ENCODE measurements at regions not wholly inside any gene's neighbourhood (a gene's known extent, or its start where the extent isn't known, plus 50 kb on each side); places are given as distances from the start of the nearest gene placed in this dataset.

GRCh38 chr5:156253130-156253529 is 73.8 kb upstream of the SGCD start:
- Histone ChIP-seq H2AFZ (ENCODE audit: low read depth, low read length, severe bottlenecking) (no peak overlapping the region), H3K27ac (ENCODE audit: low read depth, low read length) (no peak overlapping the region), H3K4me2 (ENCODE audit: low read depth, low read length, poor library complexity, severe bottlenecking) (no peak overlapping the region), H4K20me1 (ENCODE audit: low read depth, low read length) (no peaks in the 10 kb centered on the region), H3K9me2 (replicated peaks; ENCODE audit: insufficient read depth, low read length) (no peaks in the 10 kb centered on the region), H3K9ac (ENCODE audit: low read length) (no peak overlapping the region), H3F3A (ENCODE audit: insufficient read depth) (no peaks in the 10 kb centered on the region), H3K4me3 (ENCODE audit: insufficient read depth, low read length, poor library complexity, severe bottlenecking) (no peak overlapping the region), H3K36me3 (ENCODE audit: low read length) (no peaks in the 10 kb centered on the region), H3K9me3 (ENCODE audit: insufficient read depth, low read length) (no peaks in the 10 kb centered on the region), H3K79me2 (ENCODE audit: insufficient read depth, low read length) (no peaks in the 10 kb centered on the region), H3K27me3 (ENCODE audit: low read length) (no peaks in the 10 kb centered on the region)
- TF ChIP-seq EZH2phosphoT487 (conservative IDR thresholded peaks at IDR 0.05; ENCODE audit: low read length) (no peak), CTCF (IDR thresholded peaks at IDR 0.05; ENCODE audit: insufficient read depth, low read length, poor library complexity, severe bottlenecking) (no peak)

GRCh38 chr5:156254196-156254595 is 72.8 kb upstream of the SGCD start:
- no peak overlapping the region for H2AFZ ChIP-seq (ENCODE audit: low read depth, low read length, severe bottlenecking)
- H3F3A ChIP-seq (ENCODE audit: insufficient read depth) = no peaks in the 10 kb centered on the region
- no peak for TF ChIP-seq CTCF (IDR thresholded peaks at IDR 0.05; ENCODE audit: insufficient read depth, low read length, poor library complexity, severe bottlenecking)
- TF ChIP-seq EZH2phosphoT487 (conservative IDR thresholded peaks at IDR 0.05; ENCODE audit: low read length) = no peak
- no peak overlapping the region for H3K4me2 ChIP-seq (ENCODE audit: low read depth, low read length, poor library complexity, severe bottlenecking)
- H3K9ac ChIP-seq (ENCODE audit: low read length) = no peak overlapping the region
- H3K9me3 ChIP-seq (ENCODE audit: insufficient read depth, low read length) = no peaks in the 10 kb centered on the region
- H3K79me2 ChIP-seq (ENCODE audit: insufficient read depth, low read length) = no peaks in the 10 kb centered on the region
- H3K4me3 ChIP-seq (ENCODE audit: insufficient read depth, low read length, poor library complexity, severe bottlenecking) = no peak overlapping the region
- no peaks in the 10 kb centered on the region for H3K27me3 ChIP-seq (ENCODE audit: low read length)
- H4K20me1 ChIP-seq (ENCODE audit: low read depth, low read length) = no peaks in the 10 kb centered on the region
- H3K36me3 ChIP-seq (ENCODE audit: low read length) = no peaks in the 10 kb centered on the region
- no peak overlapping the region for H3K27ac ChIP-seq (ENCODE audit: low read depth, low read length)
- H3K9me2 ChIP-seq (replicated peaks; ENCODE audit: insufficient read depth, low read length) = no peaks in the 10 kb centered on the region

- H4K20me1 ChIP-seq (ENCODE audit: low read depth, low read length) = no peaks in the 10 kb centered on the region
- TF ChIP-seq CTCF (IDR thresholded peaks at IDR 0.05; ENCODE audit: insufficient read depth, low read length, poor library complexity, severe bottlenecking) (no peak), EZH2phosphoT487 (conservative IDR thresholded peaks at IDR 0.05; ENCODE audit: low read length) (no peak)
- H3K9me2 ChIP-seq (replicated peaks; ENCODE audit: insufficient read depth, low read length) = no peaks in the 10 kb centered on the region
- H3K9me3 ChIP-seq (ENCODE audit: insufficient read depth, low read length) = no peaks in the 10 kb centered on the region
- H3K27me3 ChIP-seq (ENCODE audit: low read length) = no peaks in the 10 kb centered on the region
- H3F3A ChIP-seq (ENCODE audit: insufficient read depth) = no peaks in the 10 kb centered on the region
- no peak overlapping the region for H2AFZ ChIP-seq (ENCODE audit: low read depth, low read length, severe bottlenecking)
- no peak overlapping the region for H3K27ac ChIP-seq (ENCODE audit: low read depth, low read length)
- H3K4me2 ChIP-seq (ENCODE audit: low read depth, low read length, poor library complexity, severe bottlenecking) = no peak overlapping the region
- no peak overlapping the region for H3K9ac ChIP-seq (ENCODE audit: low read length)
- H3K36me3 ChIP-seq (ENCODE audit: low read length) = no peaks in the 10 kb centered on the region
- H3K79me2 ChIP-seq (ENCODE audit: insufficient read depth, low read length) = no peaks in the 10 kb centered on the region
- H3K4me3 ChIP-seq (ENCODE audit: insufficient read depth, low read length, poor library complexity, severe bottlenecking) = no peak overlapping the region
Observed at GRCh38 chr5:156256642-156257041, 70.3 kb upstream of the SGCD start.

GRCh38 chr5:156258934-156259333 is 68.0 kb upstream of the SGCD start:
- no peaks in the 10 kb centered on the region for H3K36me3 ChIP-seq (ENCODE audit: low read length)
- H4K20me1 ChIP-seq (ENCODE audit: low read depth, low read length) = no peaks in the 10 kb centered on the region
- H3K79me2 ChIP-seq (ENCODE audit: insufficient read depth, low read length) = no peaks in the 10 kb centered on the region
- TF ChIP-seq CTCF (IDR thresholded peaks at IDR 0.05; ENCODE audit: insufficient read depth, low read length, poor library complexity, severe bottlenecking) (no peak), EZH2phosphoT487 (conservative IDR thresholded peaks at IDR 0.05; ENCODE audit: low read length) (no peak)
- no peak overlapping the region for H3K27ac ChIP-seq (ENCODE audit: low read depth, low read length)
- H3K9me2 ChIP-seq (replicated peaks; ENCODE audit: insufficient read depth, low read length) = no peaks in the 10 kb centered on the region
- H3K9me3 ChIP-seq (ENCODE audit: insufficient read depth, low read length) = no peaks in the 10 kb centered on the region
- no peaks in the 10 kb centered on the region for H3K27me3 ChIP-seq (ENCODE audit: low read length)
- no peaks in the 10 kb centered on the region for H3F3A ChIP-seq (ENCODE audit: insufficient read depth)
- H3K4me3 ChIP-seq (ENCODE audit: insufficient read depth, low read length, poor library complexity, severe bottlenecking) = no peak overlapping the region
- no peak overlapping the region for H3K4me2 ChIP-seq (ENCODE audit: low read depth, low read length, poor library complexity, severe bottlenecking)
- H2AFZ ChIP-seq (ENCODE audit: low read depth, low read length, severe bottlenecking) = no peak overlapping the region
- no peak overlapping the region for H3K9ac ChIP-seq (ENCODE audit: low read length)
